ENCODE measurements at regions not wholly inside any gene's neighbourhood (a gene's known extent, or its start where the extent isn't known, plus 50 kb on each side); places are given as distances from the start of the nearest gene placed in this dataset.

- no peak for TF ChIP-seq CTCF (IDR thresholded peaks at IDR 0.05; ENCODE audit: low read length)
- TF ChIP-seq EZH2 (optimal IDR thresholded peaks at IDR 0.05; ENCODE audit: low read depth, low read length), result no peak
These were observed 105.7 kb upstream of the RUNX1 start for GRCh38 chr21:35154788-35155187.
